ENCODE measurements at regions not wholly inside any gene's neighbourhood (a gene's known extent, or its start where the extent isn't known, plus 50 kb on each side); places are given as distances from the start of the nearest gene placed in this dataset.

GRCh38 chr4:185875316-185875907 lies 63.4 kb upstream of the SORBS2 start:
- intact Hi-C loops (cut with DNase I), result no loop called here
- H3K27ac ChIP-seq, result no peak overlapping the region
- H3K4me3 ChIP-seq, result no peak overlapping the region
- DNase-seq, result no peak
- H3K27me3 ChIP-seq, result no peaks in the 10 kb centered on the region
- H3K9me3 ChIP-seq, result no peaks in the 10 kb centered on the region
- H3K36me3 ChIP-seq, result no peaks in the 10 kb centered on the region
- WGBS, 2 donors, result 88 to 92% methylated on average over 6 of the region's 6 CpGs
- H3K4me1 ChIP-seq, result no peaks in the 10 kb centered on the region
- no peak for TF ChIP-seq EP300 (IDR thresholded peaks at IDR 0.05)
- TF ChIP-seq POLR2A (IDR thresholded peaks at IDR 0.05), result no peak
- TF ChIP-seq POLR2AphosphoS5 (IDR thresholded peaks at IDR 0.05), result no peak
- TF ChIP-seq CTCF (IDR thresholded peaks at IDR 0.05), result no peak

DNA sequence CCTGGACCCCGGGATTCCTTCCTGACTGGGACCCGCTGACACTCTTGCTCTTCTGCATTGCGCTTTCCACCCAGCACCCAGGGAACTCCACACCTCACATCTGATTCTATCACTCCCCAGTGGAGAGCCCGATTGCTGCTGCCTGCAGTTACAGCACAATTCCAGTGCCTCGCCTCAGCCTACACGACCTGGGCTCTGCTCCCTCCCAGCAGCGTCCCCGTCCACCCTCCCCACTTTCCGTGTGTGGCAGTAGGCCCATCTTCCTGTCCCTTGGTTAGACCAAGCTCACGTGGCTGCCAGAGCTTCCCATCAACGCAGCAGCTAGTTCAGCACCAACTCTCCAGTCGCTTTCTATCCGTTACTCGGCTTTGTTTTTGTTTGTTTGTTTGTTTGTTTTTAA lies 66.6 kb upstream of the SORBS2 start:
- H3K36me3 ChIP-seq, result no peaks in the 10 kb centered on the region
- TF ChIP-seq CTCF (IDR thresholded peaks at IDR 0.05), result no peak
- no peak for TF ChIP-seq POLR2A (IDR thresholded peaks at IDR 0.05)
- TF ChIP-seq EP300 (IDR thresholded peaks at IDR 0.05), result no peak
- TF ChIP-seq POLR2AphosphoS5 (IDR thresholded peaks at IDR 0.05), result no peak
- H3K27ac ChIP-seq, result no peak overlapping the region
- intact Hi-C loops (cut with DNase I), result no loop called here
- no peak overlapping the region for H3K4me3 ChIP-seq
- no peaks in the 10 kb centered on the region for H3K27me3 ChIP-seq
- 93 to 94% methylated on average over 14 of the region's 14 CpGs for WGBS, 2 donors
- H3K4me1 ChIP-seq, result no peaks in the 10 kb centered on the region
- no peak for DNase-seq
- H3K9me3 ChIP-seq, result peaks cover 0 to 3% (median 0%) of the 10 kb centered on the region in 4 donors

GRCh38 chr4:185879666-185880312 lies 67.8 kb upstream of the SORBS2 start:
- no peaks in the 10 kb centered on the region for H3K36me3 ChIP-seq
- no peaks in the 10 kb centered on the region for H3K4me1 ChIP-seq
- H3K9me3 ChIP-seq, result peaks cover 0 to 3% (median 0%) of the 10 kb centered on the region in 4 donors
- H3K27me3 ChIP-seq, result no peaks in the 10 kb centered on the region
- H3K4me3 ChIP-seq, result no peak overlapping the region
- TF ChIP-seq CTCF (IDR thresholded peaks at IDR 0.05) (no peak), POLR2AphosphoS5 (IDR thresholded peaks at IDR 0.05) (no peak), EP300 (IDR thresholded peaks at IDR 0.05) (no peak), POLR2A (IDR thresholded peaks at IDR 0.05) (no peak)
- WGBS, 2 donors, result 88 to 93% methylated on average over 18 of the region's 18 CpGs
- no peak overlapping the region for H3K27ac ChIP-seq
- intact Hi-C loops (cut with DNase I), result no loop called here
- DNase-seq, result no peak

DNA sequence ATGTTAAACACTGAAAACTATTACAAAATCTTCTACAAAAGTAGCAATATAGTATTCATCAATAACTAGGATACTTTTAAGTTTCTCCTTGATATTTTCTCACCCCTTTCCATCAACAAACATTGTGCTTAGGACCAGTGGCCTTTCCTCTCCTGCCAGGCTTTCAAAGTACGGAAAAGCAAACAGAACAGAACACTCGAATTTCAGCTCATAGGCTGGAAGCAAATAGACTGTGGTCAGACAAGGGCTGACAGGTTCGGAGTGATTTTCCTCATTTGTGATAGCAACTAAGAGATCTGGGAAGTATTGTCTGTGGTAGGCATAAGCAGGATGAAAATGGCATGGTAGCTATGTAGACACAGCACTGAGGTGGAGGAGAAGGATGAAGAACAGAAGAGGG lies 68.6 kb upstream of the SORBS2 start:
- no peaks in the 10 kb centered on the region for H3K36me3 ChIP-seq
- no peaks in the 10 kb centered on the region for H3K4me1 ChIP-seq
- no peak for TF ChIP-seq POLR2A (IDR thresholded peaks at IDR 0.05)
- no peak for TF ChIP-seq POLR2AphosphoS5 (IDR thresholded peaks at IDR 0.05)
- TF ChIP-seq CTCF (IDR thresholded peaks at IDR 0.05), result no peak
- no peak for TF ChIP-seq EP300 (IDR thresholded peaks at IDR 0.05)
- intact Hi-C loops (cut with DNase I), result no loop called here
- peaks cover 0 to 3% (median 0%) of the 10 kb centered on the region in 4 donors for H3K9me3 ChIP-seq
- H3K4me3 ChIP-seq, result no peak overlapping the region
- DNase-seq, result no peak
- no peaks in the 10 kb centered on the region for H3K27me3 ChIP-seq
- H3K27ac ChIP-seq, result no peak overlapping the region
- WGBS, 2 donors, result 60 to 71% methylated on average over 3 of the region's 3 CpGs
